Right lobe of liver (tissue), 6 donors: ENCODE measurements at regions not wholly inside any gene's neighbourhood (a gene's known extent, or its start where the extent isn't known, plus 50 kb on each side); places are given as distances from the start of the nearest gene placed in this dataset.

Experiments
- ATAC-seq, 4 donors: fragments of 200-7000 bp; cut with Tn5 transposase; one replicate each; pipeline ENCODE4 v1.9.1; 2020; ENCODE audit warnings: mild to moderate bottlenecking in 4 of 4, moderate library complexity in 4 of 4
- DNase-seq, 3 donors: peaks; one replicate each; pipeline ENCODE4 v3.0.0-alpha.2; 2020
- H3K27ac ChIP-seq, 3 donors: fragments of 200-600 bp; one replicate each; pipeline ENCODE4 v1.8.0; 2022
- H3K27me3 ChIP-seq, 2 donors: fragments of 200-600 bp; one replicate each; pipeline ENCODE4 v1.8.0; 2022
- H3K36me3 ChIP-seq, 4 donors: fragments of 200-600 bp; sonication (generic) in 1 of 4; one replicate each; pipeline versions ENCODE4 v1.5.1 to v1.8.0; 2017 to 2022; ENCODE audit warnings: control low read depth in 1 of 4
- H3K4me1 ChIP-seq, 4 donors: fragments of 200-600 bp; sonication (generic) in 1 of 4; one replicate each; pipeline versions ENCODE4 v1.5.1 to v1.8.0; 2017 to 2022; ENCODE audit warnings: control low read depth in 1 of 4
- H3K4me3 ChIP-seq, 3 donors: fragments of 200-600 bp; one replicate each; pipeline ENCODE4 v1.8.0; 2022
- H3K9me3 ChIP-seq, 4 donors: fragments of 200-600 bp; sonication (generic) in 1 of 4; one replicate each; pipeline versions ENCODE4 v1.5.1 to v1.8.0; 2017 to 2022; ENCODE audit warnings: control low read depth in 1 of 4
- POLR2A ChIP-seq: fragments of 450-650 bp; IDR thresholded peaks from one replicate; pipeline ENCODE4 v1.6.1; 2017; ENCODE audit warnings: antibody characterized with exemption, mild to moderate bottlenecking
- WGBS: methylation state at CpG from one replicate; pipeline ENCODE4 v1.1.6; 2018; ENCODE audit warnings: low coverage, low lambda C conversion rate; ENCODE audit not compliant: insufficient coverage; ENCODE audit errors: missing lambda C conversion rate; 5-methylcytosine and 5-hydroxymethylcytosine counted together
- intact Hi-C, 2 donors: fragments of 100-400 bp; cut with DNase I; formaldehyde crosslinking; loops; one replicate each; pipeline versions ENCODE4 v1.11.2 to v1.14.1; 2022
- TF ChIP-seq, protein P1 (sequence below), 4 donors: fragments of 200-600 bp in 3 of 4; fragments of 450-650 bp in 1 of 4; IDR thresholded peaks; one replicate each; pipeline versions ENCODE4 v1.5.1 to v1.8.0; 2016 to 2022; ENCODE audit warnings: antibody characterized with exemption in 4 of 4, mild to moderate bottlenecking in 2 of 4
- donor health status: DM: no; HTN: yes; CAD: no.
- donor health status: DM: no; HTN: no; CAD: no.
- donor health status: DM: no; HTN: no; CAD: no.
- donor health status: DM: no; HTN: yes; CAD: no.
- donor health status: DM: no; HTN: yes; CAD: no.

DNA sequence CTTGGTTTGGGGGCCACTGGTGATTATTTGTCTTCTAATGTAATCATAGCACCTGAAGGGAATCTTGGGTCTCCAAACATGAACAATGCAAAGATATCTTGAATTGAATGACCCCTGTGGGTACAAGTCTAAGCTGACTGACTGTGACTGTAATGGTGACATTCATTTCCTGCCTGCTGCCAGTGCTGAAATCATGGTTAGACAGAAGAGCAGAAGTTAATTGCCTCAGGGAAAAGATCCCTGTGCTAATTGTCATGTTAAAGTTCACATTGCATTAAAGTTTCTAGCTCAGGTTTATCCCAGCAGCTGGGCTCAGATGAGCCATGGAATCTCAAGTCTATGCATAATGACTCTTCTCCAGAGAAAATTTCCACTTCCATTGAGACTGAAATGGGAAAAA, 772.0 kb downstream of the ETS1 start:
- Histone ChIP-seq H3K9me3 (no peaks in the 10 kb centered on the region), H3K4me3 (no peak overlapping the region), H3K27me3 (no peaks in the 10 kb centered on the region), H3K4me1 (no peaks in the 10 kb centered on the region), H3K36me3 (no peaks in the 10 kb centered on the region), H3K27ac (no peak overlapping the region)
- intact Hi-C loops, result no loop called here
- no peak for ATAC-seq
- TF ChIP-seq, protein P1, sequence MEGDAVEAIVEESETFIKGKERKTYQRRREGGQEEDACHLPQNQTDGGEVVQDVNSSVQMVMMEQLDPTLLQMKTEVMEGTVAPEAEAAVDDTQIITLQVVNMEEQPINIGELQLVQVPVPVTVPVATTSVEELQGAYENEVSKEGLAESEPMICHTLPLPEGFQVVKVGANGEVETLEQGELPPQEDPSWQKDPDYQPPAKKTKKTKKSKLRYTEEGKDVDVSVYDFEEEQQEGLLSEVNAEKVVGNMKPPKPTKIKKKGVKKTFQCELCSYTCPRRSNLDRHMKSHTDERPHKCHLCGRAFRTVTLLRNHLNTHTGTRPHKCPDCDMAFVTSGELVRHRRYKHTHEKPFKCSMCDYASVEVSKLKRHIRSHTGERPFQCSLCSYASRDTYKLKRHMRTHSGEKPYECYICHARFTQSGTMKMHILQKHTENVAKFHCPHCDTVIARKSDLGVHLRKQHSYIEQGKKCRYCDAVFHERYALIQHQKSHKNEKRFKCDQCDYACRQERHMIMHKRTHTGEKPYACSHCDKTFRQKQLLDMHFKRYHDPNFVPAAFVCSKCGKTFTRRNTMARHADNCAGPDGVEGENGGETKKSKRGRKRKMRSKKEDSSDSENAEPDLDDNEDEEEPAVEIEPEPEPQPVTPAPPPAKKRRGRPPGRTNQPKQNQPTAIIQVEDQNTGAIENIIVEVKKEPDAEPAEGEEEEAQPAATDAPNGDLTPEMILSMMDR (IDR thresholded peaks at IDR 0.05), result no peak
- no peak for TF ChIP-seq POLR2A
- DNase-seq, result no peak

DNA sequence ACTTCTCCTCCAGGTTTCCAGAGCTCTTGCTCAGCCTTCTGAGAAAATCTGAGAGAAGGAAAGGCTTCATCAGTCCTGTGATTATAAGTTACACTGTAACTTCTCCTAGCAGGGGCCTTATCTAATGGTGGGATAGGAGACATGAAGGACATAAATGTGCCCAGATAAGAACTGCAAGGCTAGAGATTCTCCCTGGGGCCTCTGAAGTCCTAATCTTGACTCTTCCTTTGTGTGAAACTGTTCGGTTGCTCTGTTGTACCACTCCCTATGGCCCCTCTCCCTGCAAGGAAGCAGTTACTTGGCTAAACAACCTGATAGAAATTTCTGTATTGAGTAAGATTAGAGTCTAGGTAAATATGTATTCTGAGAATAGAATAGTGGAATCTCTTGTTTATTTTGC, 780.9 kb downstream of the ETS1 start:
- intact Hi-C loops, result no loop called here
- Histone ChIP-seq H3K27ac (no peak overlapping the region), H3K9me3 (no peaks in the 10 kb centered on the region), H3K36me3 (no peaks in the 10 kb centered on the region), H3K27me3 (no peaks in the 10 kb centered on the region), H3K4me1 (peaks cover 0 to 8% (median 4%) of the 10 kb centered on the region in 4 donors), H3K4me3 (no peak overlapping the region)
- WGBS, result 63% methylated on average over 1 of the region's 1 CpG
- no peak for TF ChIP-seq POLR2A
- TF ChIP-seq, protein P1 (IDR thresholded peaks at IDR 0.05), result no peak
- ATAC-seq, result no peak
- no peak for DNase-seq

DNA sequence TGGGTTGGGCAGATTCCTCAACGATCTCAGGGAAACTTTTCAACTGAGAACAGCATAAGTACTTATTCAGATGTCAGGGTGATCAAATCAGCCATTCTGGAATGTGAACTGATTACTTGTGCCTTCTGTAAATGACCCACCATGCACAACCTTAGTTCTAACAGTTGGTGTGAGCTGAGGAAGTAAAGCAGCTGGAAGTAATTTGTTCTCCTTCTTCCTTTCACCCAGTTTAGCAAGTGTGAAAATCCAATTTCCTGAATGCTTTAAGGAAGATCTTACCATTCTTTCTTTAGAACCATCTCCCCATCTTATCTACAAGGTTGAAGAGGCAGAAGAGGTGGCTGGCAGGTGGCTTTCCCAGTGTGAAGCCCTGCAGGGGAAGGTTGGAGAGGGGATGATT, 781.6 kb downstream of the ETS1 start:
- no peak overlapping the region for H3K27ac ChIP-seq
- WGBS, result 89% methylated on average over 1 of the region's 1 CpG
- H3K4me1 ChIP-seq, result peaks cover 0 to 14% (median 4%) of the 10 kb centered on the region in 4 donors
- TF ChIP-seq POLR2A, result no peak
- TF ChIP-seq, protein P1 (IDR thresholded peaks at IDR 0.05), result no peak
- H3K27me3 ChIP-seq, result no peaks in the 10 kb centered on the region
- no peaks in the 10 kb centered on the region for H3K36me3 ChIP-seq
- ATAC-seq (no peak), DNase-seq (no peak)
- intact Hi-C loops, result no loop called here
- no peaks in the 10 kb centered on the region for H3K9me3 ChIP-seq
- no peak overlapping the region for H3K4me3 ChIP-seq

DNA sequence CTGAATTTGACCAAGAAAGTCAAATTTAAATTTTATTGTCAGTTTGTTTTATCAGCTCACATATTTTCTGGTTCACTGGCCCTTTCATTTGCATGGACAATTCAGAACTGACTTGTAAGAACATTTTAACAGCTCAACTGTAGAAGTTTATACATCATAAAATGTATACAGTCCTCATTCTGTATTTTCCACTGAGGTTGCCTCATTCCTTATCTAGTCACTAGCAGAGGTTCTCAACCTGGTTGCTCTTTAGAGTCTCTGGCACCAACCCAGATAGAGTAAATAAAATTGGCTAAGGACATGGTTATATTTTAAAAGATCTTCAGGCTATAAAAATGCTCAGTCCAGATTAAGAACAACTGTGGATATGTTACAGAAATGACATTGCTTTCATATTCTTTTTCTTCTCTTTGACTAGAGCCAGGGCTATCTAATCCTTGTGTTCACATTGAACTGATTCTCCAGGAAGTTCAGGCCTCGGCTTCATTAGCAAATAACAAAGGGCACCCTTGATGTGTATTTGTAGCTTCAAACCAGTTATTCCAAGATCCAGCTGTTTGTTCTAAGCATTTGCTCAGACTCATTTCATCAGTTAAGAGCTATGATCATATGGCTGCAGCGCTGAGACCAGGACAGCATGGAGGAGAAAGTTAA, 782.5 kb downstream of the ETS1 start:
- no peak overlapping the region for H3K27ac ChIP-seq
- no peaks in the 10 kb centered on the region for H3K36me3 ChIP-seq
- H3K4me1 ChIP-seq, result peaks cover 0 to 14% (median 4%) of the 10 kb centered on the region in 4 donors
- no peak for TF ChIP-seq POLR2A
- TF ChIP-seq, protein P1 (IDR thresholded peaks at IDR 0.05), result no peak
- H3K9me3 ChIP-seq, result no peaks in the 10 kb centered on the region
- 17% methylated on average over 2 of the region's 2 CpGs for WGBS
- H3K27me3 ChIP-seq, result no peaks in the 10 kb centered on the region
- H3K4me3 ChIP-seq, result no peak overlapping the region
- intact Hi-C loops, result no loop called here
- ATAC-seq (peak; percentile 67 to 81 (median 76)), DNase-seq (no peak)

DNA sequence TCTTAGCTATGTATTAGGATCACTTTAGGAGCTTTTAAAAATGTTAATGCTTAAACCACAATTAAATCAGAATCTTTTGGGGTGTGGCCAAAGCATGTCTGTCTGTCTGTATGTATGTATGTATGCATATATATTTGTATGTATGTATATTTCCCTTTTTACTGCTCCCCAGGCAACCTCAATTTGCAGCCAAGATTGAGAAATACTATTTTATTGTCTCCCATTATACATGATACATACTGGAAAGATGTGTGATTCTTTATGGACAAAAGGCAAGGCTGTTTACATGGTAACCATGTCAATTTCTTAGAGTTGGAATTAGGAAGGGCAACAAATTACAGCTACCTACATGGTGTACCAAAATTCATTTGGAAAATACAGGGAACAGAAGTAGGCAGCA, 783.6 kb downstream of the ETS1 start:
- TF ChIP-seq POLR2A, result no peak
- TF ChIP-seq, protein P1 (IDR thresholded peaks at IDR 0.05), result no peak
- H3K4me1 ChIP-seq, result peaks cover 0 to 14% (median 4%) of the 10 kb centered on the region in 4 donors
- ATAC-seq (no peak), DNase-seq (no peak)
- no peaks in the 10 kb centered on the region for H3K9me3 ChIP-seq
- H3K27me3 ChIP-seq, result no peaks in the 10 kb centered on the region
- no peak overlapping the region for H3K4me3 ChIP-seq
- intact Hi-C loops, result no loop called here
- H3K27ac ChIP-seq, result no peak overlapping the region
- no peaks in the 10 kb centered on the region for H3K36me3 ChIP-seq
